GM21526 (cell line): ENCODE measurements at regions not wholly inside any gene's neighbourhood (a gene's known extent, or its start where the extent isn't known, plus 50 kb on each side); places are given as distances from the start of the nearest gene placed in this dataset.

Experiments used
- ATAC-seq: cut with Tn5 transposase; IDR thresholded peaks from one replicate; pipeline ENCODE4 v1.9.1; 2021; ENCODE audit warnings: moderate library complexity; ENCODE audit not compliant: unreplicated experiment, low FRiP score

- no peak for ATAC-seq
Observed at GRCh38 chr5:175290379-175290778, 153.6 kb downstream of the DRD1 start.

GRCh38 chr5:175288048-175288621 lies 155.8 kb downstream of the DRD1 start:
- no peak for ATAC-seq

GRCh38 chr5:175286981-175287380 lies 157.0 kb downstream of the DRD1 start:
- ATAC-seq: no peak

- no peak for ATAC-seq
Observed at GRCh38 chr5:175285261-175285660, 158.7 kb downstream of the DRD1 start.

GRCh38 chr5:175284806-175285205 lies 159.2 kb downstream of the DRD1 start:
- no peak for ATAC-seq

GRCh38 chr5:175282611-175283225 lies 161.3 kb downstream of the DRD1 start:
- ATAC-seq: no peak

GRCh38 chr5:175281714-175282113 lies 162.3 kb downstream of the DRD1 start:
- ATAC-seq: no peak

GRCh38 chr5:175281257-175281656 lies 162.7 kb downstream of the DRD1 start:
- ATAC-seq: no peak

- ATAC-seq: no peak
Observed at GRCh38 chr5:175279506-175279905, 164.5 kb downstream of the DRD1 start.

- no peak for ATAC-seq
Observed at GRCh38 chr5:175275748-175276147, 168.2 kb downstream of the DRD1 start.

- no peak for ATAC-seq
Observed at GRCh38 chr5:175275097-175275496, 168.9 kb downstream of the DRD1 start.

- ATAC-seq: no peak
Observed at GRCh38 chr5:175274171-175274570, 169.8 kb downstream of the DRD1 start.

- no peak for ATAC-seq
Observed at GRCh38 chr5:175264406-175264805, 179.6 kb downstream of the DRD1 start.

GRCh38 chr5:175263776-175264175 lies 180.2 kb downstream of the DRD1 start:
- no peak for ATAC-seq

GRCh38 chr5:175261526-175261925 lies 182.5 kb downstream of the DRD1 start:
- no peak for ATAC-seq

- ATAC-seq: no peak
Observed at GRCh38 chr5:175261037-175261436, 182.9 kb downstream of the DRD1 start.

GRCh38 chr5:175257847-175258194 lies 186.2 kb downstream of the DRD1 start:
- no peak for ATAC-seq

- ATAC-seq: no peak
Observed at GRCh38 chr5:175257128-175257846, 186.7 kb downstream of the DRD1 start.

GRCh38 chr5:175254155-175254554 lies 189.8 kb downstream of the DRD1 start:
- ATAC-seq: no peak

GRCh38 chr5:175253597-175253996 lies 190.4 kb downstream of the DRD1 start:
- no peak for ATAC-seq

- no peak for ATAC-seq
Observed at GRCh38 chr5:175252234-175252805, 191.7 kb downstream of the DRD1 start.

- ATAC-seq: no peak
Observed at GRCh38 chr5:175250426-175250825, 193.6 kb downstream of the DRD1 start.
